RWPE1 (cell line): ENCODE measurements at regions not wholly inside any gene's neighbourhood (a gene's known extent, or its start where the extent isn't known, plus 50 kb on each side); places are given as distances from the start of the nearest gene placed in this dataset.
A peak's percentile ranks its signal among the peaks of the same experiment; 100 is the strongest.

Experiments used
- CTCF ChIA-PET: fragments of 350-600 bp; sonication (Branson Sonifier 250); formaldehyde crosslinking; extraction: SDS; loops from one replicate; lab custom pipeline; 2021; lab: Yijun Ruan, JAX
- POLR2A ChIA-PET: fragments of 400-600 bp; formaldehyde crosslinking; extraction: SDS; loops from one replicate; lab custom pipeline; 2020; ENCODE audit warnings: antibody characterized with exemption; ENCODE audit not compliant: low non-redundant PET; lab: Yijun Ruan, JAX
- DNase-seq: peaks from one replicate; pipeline ENCODE4 v3.0.0; 2012; ENCODE audit warnings: low spot score
- H3K27ac ChIP-seq: fragments of 450-650 bp; 2 replicates; pipeline ENCODE4 v1.5.1; 2017
- CTCF ChIP-seq: fragments of 450-650 bp; conservative IDR thresholded peaks from 2 replicates; pipeline ENCODE4 v1.5.1; 2017; ENCODE audit warnings: low read depth, mild to moderate bottlenecking

GRCh38 chr9:109710830-109711229 is 69.2 kb upstream of the PALM2AKAP2 start:
- no peak overlapping the region for H3K27ac ChIP-seq
- no peak for DNase-seq
- POLR2A ChIA-PET = no interaction called here
- CTCF ChIA-PET = no interaction called here
- no peak for TF ChIP-seq CTCF

GRCh38 chr9:109715344-109715743 is 64.7 kb upstream of the PALM2AKAP2 start:
- ChIA-PET CTCF (no interaction called here), POLR2A (no interaction called here)
- H3K27ac ChIP-seq = no peak overlapping the region
- DNase-seq = no peak
- no peak for TF ChIP-seq CTCF

- no peak overlapping the region for H3K27ac ChIP-seq
- DNase-seq = peak; percentile 22
- ChIA-PET CTCF (no interaction called here), POLR2A (no interaction called here)
- TF ChIP-seq CTCF = no peak
Observed at GRCh38 chr9:109716631-109717030, 63.4 kb upstream of the PALM2AKAP2 start.

- CTCF ChIA-PET = no interaction called here
- peak; percentile 26 for DNase-seq
- no peak overlapping the region for H3K27ac ChIP-seq
- no peak for TF ChIP-seq CTCF
- POLR2A ChIA-PET = no interaction called here
Observed at GRCh38 chr9:109717342-109717741, 62.7 kb upstream of the PALM2AKAP2 start.

- TF ChIP-seq CTCF = no peak
- H3K27ac ChIP-seq = no peak overlapping the region
- ChIA-PET POLR2A (no interaction called here), CTCF (interaction anchor here (0.6 kb wide), 1 partner anchor 100 kb away, joined by 3 read pairs; no protein-coding TSS in a partner anchor)
- no peak for DNase-seq
Observed at GRCh38 chr9:109718861-109719260, 61.1 kb upstream of the PALM2AKAP2 start.

- CTCF ChIA-PET = no interaction called here
- DNase-seq = no peak
- POLR2A ChIA-PET = no interaction called here
- no peak overlapping the region for H3K27ac ChIP-seq
- no peak for TF ChIP-seq CTCF
Observed at GRCh38 chr9:109721001-109721400, 59.0 kb upstream of the PALM2AKAP2 start.
